Erythroblast (primary cell): ENCODE measurements at regions not wholly inside any gene's neighbourhood (a gene's known extent, or its start where the extent isn't known, plus 50 kb on each side); places are given as distances from the start of the nearest gene placed in this dataset.

Experiments used
- GATA1 ChIP-seq: IDR thresholded peaks from 2 replicates; pipeline ENCODE4 v1.6.1; 2011; ENCODE audit warnings: low read depth, mild to moderate bottlenecking, control low read depth, low read length, moderate library complexity
- POLR2A ChIP-seq: IDR thresholded peaks from 2 replicates; pipeline ENCODE4 v1.6.1; 2011; ENCODE audit warnings: mild to moderate bottlenecking, low read length

- TF ChIP-seq POLR2A, result no peak
- no peak for TF ChIP-seq GATA1
Measured at GRCh38 chr14:22155571-22155970, 433.5 kb downstream of the DAD1 start.
